SU-DHL-6 (cell line): ENCODE measurements at regions not wholly inside any gene's neighbourhood (a gene's known extent, or its start where the extent isn't known, plus 50 kb on each side); places are given as distances from the start of the nearest gene placed in this dataset.

Experiments used
- EZH2phosphoT487 ChIP-seq: fragments of 200-600 bp; sonication (generic), shearing (Covaris generic); conservative IDR thresholded peaks from 2 replicates; pipeline ENCODE4 v1.6.1; 2018; ENCODE audit warnings: mild to moderate bottlenecking, antibody characterized with exemption, low read length, moderate library complexity, mixed read lengths
- TF ChIP-seq, protein P1 (sequence below): fragments of 200-600 bp; sonication (generic); IDR thresholded peaks from one replicate; pipeline ENCODE4 v1.5.1; 2017; ENCODE audit warnings: antibody characterized with exemption, mild to moderate bottlenecking, low read length, moderate library complexity; ENCODE audit not compliant: insufficient read depth, poor library complexity, severe bottlenecking

DNA sequence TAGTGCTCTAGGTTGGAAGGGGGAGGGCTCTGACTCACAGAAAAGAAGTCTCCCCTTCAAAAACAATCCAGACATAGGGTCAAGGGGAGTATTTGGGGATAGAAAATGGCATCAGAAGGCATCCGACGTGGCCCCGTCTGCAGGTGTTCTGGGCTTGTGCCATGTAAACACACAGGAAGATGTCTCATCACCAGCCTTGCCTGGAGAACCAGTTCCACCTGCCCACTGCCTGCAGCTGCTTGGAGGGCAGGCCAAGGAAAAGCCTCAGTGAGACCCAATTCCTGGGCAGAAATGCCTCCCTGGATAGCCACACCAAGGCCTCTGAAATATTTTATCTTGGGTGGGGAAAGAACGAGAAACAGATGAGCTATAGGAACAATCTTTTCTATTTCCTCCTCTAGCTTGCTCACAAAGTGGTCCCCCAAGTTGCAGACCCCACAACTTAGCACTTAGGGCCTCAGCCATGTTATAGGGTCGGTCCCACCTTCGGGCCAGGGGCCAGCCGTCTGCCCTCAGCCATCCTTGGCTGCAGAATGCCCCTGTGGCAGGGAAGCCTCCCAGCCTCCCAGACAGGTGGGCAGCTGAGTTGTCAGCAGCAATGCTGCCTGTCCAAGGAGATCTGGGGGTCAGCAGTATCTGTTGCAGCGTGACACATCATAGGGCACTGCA is 54.3 kb upstream of the ECHDC3 start:
- TF ChIP-seq, protein P1, sequence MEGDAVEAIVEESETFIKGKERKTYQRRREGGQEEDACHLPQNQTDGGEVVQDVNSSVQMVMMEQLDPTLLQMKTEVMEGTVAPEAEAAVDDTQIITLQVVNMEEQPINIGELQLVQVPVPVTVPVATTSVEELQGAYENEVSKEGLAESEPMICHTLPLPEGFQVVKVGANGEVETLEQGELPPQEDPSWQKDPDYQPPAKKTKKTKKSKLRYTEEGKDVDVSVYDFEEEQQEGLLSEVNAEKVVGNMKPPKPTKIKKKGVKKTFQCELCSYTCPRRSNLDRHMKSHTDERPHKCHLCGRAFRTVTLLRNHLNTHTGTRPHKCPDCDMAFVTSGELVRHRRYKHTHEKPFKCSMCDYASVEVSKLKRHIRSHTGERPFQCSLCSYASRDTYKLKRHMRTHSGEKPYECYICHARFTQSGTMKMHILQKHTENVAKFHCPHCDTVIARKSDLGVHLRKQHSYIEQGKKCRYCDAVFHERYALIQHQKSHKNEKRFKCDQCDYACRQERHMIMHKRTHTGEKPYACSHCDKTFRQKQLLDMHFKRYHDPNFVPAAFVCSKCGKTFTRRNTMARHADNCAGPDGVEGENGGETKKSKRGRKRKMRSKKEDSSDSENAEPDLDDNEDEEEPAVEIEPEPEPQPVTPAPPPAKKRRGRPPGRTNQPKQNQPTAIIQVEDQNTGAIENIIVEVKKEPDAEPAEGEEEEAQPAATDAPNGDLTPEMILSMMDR: no peak
- TF ChIP-seq EZH2phosphoT487: no peak
